NOMO-1 treated with dmso at 0.1 percent for 144 hours (cell line): ENCODE measurements at regions not wholly inside any gene's neighbourhood (a gene's known extent, or its start where the extent isn't known, plus 50 kb on each side); places are given as distances from the start of the nearest gene placed in this dataset.

Experiments used
- DNase-seq: peaks from one replicate; lab custom pipeline; 2025; ENCODE audit not compliant: unreplicated experiment; lab: John Stamatoyannopoulos, UW

- DNase-seq = no peak
Observed at GRCh38 chr2:43057742-43058725, 168.4 kb downstream of the ZFP36L2 start.

GRCh38 chr2:43057026-43057741, 169.2 kb downstream of the ZFP36L2 start:
- DNase-seq = no peak

- no peak for DNase-seq
Observed at GRCh38 chr2:43055985-43056384, 170.4 kb downstream of the ZFP36L2 start.

GRCh38 chr2:43055086-43055912, 171.1 kb downstream of the ZFP36L2 start:
- no peak for DNase-seq

GRCh38 chr2:43054367-43054766, 172.0 kb downstream of the ZFP36L2 start:
- DNase-seq = no peak

- DNase-seq = no peak
Observed at GRCh38 chr2:43052944-43053306, 173.5 kb downstream of the ZFP36L2 start.

DNA sequence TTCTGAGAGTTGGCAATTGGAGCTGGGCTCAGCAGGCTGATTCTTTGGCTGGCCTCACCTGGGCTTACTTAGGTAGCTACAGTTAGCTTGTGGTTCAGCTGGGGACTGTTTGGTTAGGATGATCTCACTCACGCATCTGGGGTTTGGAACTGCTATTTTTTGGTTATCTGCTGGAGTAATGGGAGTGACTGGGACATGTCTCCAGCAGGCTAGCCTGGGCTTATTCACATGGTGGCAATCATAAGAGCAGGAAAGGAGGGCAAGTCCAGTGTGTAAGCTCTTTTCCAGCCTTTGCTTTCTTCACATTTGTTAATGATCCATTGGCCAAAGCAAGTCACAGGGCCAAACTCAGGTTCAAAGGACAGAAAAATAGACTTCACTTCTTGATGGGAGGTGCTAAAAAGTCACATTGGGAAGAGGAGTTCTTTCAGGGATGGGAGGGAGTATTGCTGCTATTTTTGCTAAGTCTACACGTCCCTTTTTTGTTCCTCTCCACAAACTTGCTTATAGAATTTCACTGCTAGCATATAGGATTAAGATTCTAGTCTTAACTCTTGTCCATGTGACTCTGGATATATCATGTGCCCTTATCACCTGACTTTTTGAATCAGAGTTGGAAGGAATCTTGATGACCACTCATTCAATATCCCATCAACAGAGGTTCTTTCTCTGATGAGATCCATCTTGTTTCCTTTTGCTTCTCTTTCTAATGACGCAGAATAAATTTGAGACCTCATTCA, 174.0 kb downstream of the ZFP36L2 start:
- DNase-seq = no peak

DNA sequence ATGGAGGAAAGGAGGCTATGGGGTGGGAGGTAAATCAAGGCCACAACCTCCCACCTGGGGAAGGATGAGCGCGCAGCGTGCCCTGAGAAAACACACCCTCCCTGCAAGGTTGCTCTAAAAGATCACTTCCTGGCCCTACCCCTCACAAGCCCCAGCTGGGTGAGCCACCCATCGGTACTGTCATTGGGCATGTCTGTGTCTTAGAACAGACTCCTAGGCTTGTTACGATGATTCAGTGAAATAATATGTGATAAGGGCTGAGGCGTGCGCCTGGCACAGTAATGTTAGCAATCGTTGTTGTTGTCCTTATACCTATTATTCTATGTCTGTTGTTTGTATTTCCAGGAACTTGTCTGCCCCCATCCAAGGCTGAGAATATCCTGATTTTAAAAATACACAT, 175.1 kb downstream of the ZFP36L2 start:
- no peak for DNase-seq

- DNase-seq = no peak
Observed at GRCh38 chr2:43050866-43051265, 175.5 kb downstream of the ZFP36L2 start.

- no peak for DNase-seq
Observed at GRCh38 chr2:43049836-43050801, 176.3 kb downstream of the ZFP36L2 start.

- no peak for DNase-seq
Observed at GRCh38 chr2:43047187-43047780, 179.1 kb downstream of the ZFP36L2 start.

DNA sequence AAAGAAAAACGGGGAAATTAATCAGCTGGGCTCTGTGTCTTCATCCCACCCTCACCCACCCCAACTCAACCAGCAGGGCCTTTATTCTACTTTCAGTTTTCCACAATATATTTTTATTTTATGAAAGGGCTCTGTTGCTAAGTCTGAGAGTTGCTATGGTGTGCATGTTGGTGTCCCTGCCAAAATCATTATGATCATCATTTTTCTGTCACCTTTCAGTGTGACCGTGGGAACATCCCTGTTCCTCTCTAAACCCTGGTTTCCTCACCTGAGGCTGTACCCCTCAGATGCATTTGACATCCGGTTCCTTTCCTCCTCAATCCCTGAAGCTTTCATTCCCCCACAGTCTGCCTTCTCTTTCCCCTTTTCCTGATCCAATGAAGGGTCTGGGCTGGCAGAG, 180.5 kb downstream of the ZFP36L2 start:
- no peak for DNase-seq

DNA sequence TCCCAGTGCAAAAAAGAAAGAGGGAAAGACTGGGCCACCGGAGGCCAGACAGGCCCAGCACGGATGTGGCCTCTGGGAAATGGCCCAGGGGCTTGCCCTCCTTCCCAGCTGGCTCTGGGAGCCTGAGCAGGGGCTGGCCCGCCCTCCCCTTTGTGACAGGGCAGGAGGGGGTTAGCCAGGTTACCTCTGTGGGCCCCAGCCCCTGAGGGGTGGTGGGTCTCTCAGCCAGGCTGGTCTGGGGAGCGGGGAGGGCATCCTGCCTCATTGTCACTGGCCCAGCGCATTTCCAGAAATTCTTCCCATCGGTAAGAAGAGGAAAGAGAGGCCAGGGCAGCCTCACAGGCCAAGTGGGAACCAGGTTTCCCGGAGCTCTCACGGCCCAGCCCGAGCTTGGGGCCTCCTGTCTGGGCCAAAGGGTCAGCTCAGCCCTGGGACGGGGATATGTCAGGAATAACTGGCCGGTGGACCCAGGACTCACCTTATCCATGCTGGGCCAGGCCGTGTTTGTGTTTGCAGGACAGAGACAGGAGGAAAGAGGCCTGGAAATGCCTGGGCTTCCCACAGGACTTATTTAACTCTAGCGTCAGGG, 182.2 kb downstream of the ZFP36L2 start:
- no peak for DNase-seq

GRCh38 chr2:43043553-43043870, 182.9 kb downstream of the ZFP36L2 start:
- DNase-seq = no peak

DNA sequence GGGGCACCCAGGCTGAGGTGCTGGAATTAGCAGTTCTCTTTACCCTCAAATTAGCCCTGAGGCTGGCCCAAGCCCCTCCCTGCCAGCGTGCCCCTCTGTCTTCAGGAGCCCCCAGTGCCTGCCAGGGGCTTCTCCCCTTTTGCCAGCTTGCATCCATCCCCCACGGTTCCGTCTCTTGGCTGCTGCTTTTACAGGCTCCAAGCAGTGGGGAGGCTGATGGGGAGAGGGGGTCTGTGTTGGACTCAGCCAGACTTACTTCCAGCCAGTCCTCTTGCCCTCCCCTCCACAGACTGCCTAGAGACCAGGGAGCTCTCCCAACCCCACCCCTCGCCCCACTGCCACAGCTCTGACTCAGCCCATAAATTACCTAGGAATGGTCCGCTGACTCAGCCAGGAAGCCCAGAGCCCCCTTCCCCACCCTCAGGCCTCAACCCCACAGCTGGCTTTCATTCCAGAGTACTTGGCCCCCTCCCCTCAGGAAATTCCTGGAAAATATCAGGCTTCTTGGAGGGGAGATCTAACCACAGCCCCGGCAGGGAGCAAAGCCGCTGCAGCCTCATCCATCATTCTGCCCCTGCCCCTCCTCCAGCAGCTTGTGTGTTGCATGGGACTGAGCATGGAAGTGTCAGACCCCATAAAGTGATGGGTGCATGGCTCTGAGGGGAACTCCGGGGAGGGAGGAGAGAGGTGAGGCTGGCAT, 184.6 kb downstream of the ZFP36L2 start:
- DNase-seq = peak; percentile 35

DNA sequence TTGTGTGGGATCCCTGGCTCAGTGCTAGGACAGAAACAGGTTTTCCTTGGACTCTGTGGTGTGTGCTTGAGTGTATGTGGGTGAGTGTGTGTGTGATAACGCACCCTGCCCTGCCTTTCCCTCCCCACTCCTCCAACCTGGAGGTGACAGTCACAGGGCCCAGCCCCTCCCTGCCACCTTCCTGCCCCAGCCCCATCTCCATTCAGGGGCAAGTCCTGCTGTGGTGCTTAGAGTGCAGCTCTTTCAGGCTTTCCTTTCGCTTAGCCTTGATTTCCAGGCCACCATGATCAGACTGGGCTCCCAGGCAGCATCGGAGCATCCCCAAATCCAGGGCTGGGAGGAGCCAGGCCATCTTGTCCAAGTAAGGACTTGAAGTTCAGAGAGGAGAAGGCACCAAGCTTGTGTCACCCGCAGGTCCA, 185.2 kb downstream of the ZFP36L2 start:
- no peak for DNase-seq

- DNase-seq = no peak
Observed at GRCh38 chr2:43040084-43040854, 186.1 kb downstream of the ZFP36L2 start.
